Pancreas (tissue), 10 donors: ENCODE measurements at regions not wholly inside any gene's neighbourhood (a gene's known extent, or its start where the extent isn't known, plus 50 kb on each side); places are given as distances from the start of the nearest gene placed in this dataset.

Source experiments
- ATAC-seq, 4 donors: fragments of 200-7000 bp; cut with Tn5 transposase; one replicate each; pipeline versions ENCODE4 v1.8.0 to v1.9.1; 2020; ENCODE audit warnings: mild to moderate bottlenecking in 4 of 4, moderate library complexity in 4 of 4
- DNase-seq, 6 donors: peaks; one replicate each; pipeline ENCODE4 v3.0.0-alpha.2; 2020
- FAIRE-seq: peaks from 2 replicates; lab custom pipeline; 2012; peaks lifted over from hg19 to GRCh38; lab: Jason Lieb, UNC
- H3K27ac ChIP-seq, 4 donors: fragments of 200-600 bp; sonication (generic); 1 replicate in 3 of 4; 2 replicates in 1 of 4; pipeline versions ENCODE4 v1.5.0 to v1.8.0; 2020
- H3K27me3 ChIP-seq, 4 donors: fragments of 200-600 bp; one replicate each; pipeline ENCODE4 v1.8.0; 2021
- H3K36me3 ChIP-seq, 3 donors: fragments of 200-600 bp; sonication (generic) in 1 of 3; one replicate each; pipeline versions ENCODE4 v1.5.0 to v1.8.0; 2020 to 2021
- H3K4me1 ChIP-seq, 3 donors: fragments of 200-600 bp; one replicate each; pipeline ENCODE4 v1.8.0; 2021
- H3K4me3 ChIP-seq, 4 donors: fragments of 200-600 bp; sonication (generic) in 2 of 4; one replicate each; pipeline versions ENCODE4 v1.5.0 to v1.8.0; 2020 to 2021
- H3K9me3 ChIP-seq, 4 donors: fragments of 200-600 bp; one replicate each; pipeline ENCODE4 v1.8.0; 2021
- CTCF ChIP-seq, 4 donors: fragments of 200-600 bp; sonication (generic) in 3 of 4; IDR thresholded peaks; one replicate each; pipeline versions ENCODE4 v1.5.0 to v1.8.0; 2021; ENCODE audit warnings: antibody characterized with exemption in 4 of 4
- WGBS, 2 donors: extraction: QIAGEN DNeasy Blood & Tissue Kit; methylation state at CpG; one replicate each; pipeline ENCODE4 v1.1.7; 2013; 5-methylcytosine and 5-hydroxymethylcytosine counted together
- intact Hi-C, 3 donors: fragments of 100-400 bp; cut with DNase I; formaldehyde crosslinking; loops; one replicate each; pipeline versions ENCODE4 v1.11.1 to v1.14.2; 2022
- donor health status: healthy with polysubstance abuse.
- donor health status: DM: no; HTN: no; CAD: no; lungs with moderate emphysema.
- donor health status: DM: no; HTN: no; CAD: no.
- donor health status: control.
- donor health status: control.
- donor health status: Bipolar disorder and iron deficiency.
- donor health status: DM: yes; HTN: yes; CAD: no.
- donor health status: DM: no; HTN: no; CAD: no.
- donor health status: DM: no; HTN: no; CAD: no.
- donor health status: DM: yes; HTN: yes; CAD: no.

DNA sequence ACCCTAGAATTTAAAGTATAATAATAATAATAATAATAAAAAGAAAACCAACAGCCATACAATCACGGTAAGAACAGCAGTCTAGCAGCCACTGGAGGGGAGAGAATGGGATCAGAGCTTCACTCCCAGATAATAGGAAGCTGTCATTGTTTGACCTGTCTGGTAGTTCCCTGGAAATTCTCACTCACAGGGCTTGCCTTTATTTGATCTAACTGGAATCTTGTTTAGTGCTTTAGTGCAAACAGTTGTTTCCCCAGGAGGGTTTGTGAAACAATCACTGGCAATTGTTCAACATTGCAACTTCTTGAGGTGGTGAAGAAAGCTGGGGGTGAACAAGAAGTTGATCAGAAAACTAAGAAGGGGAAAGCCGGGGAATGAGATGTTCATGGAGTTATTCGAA, 68.7 kb upstream of the PTCSC3 start:
- FAIRE-seq: no peak
- no peaks in the 10 kb centered on the region for H3K9me3 ChIP-seq
- ATAC-seq: no peak
- TF ChIP-seq CTCF (IDR thresholded peaks at IDR 0.05): no peak
- no peak overlapping the region for H3K4me3 ChIP-seq
- no peaks in the 10 kb centered on the region for H3K27me3 ChIP-seq
- 31 to 33% methylated on average over 3 of the region's 3 CpGs for WGBS, 2 donors
- DNase-seq: no peak
- intact Hi-C loops: no loop called here
- no peaks in the 10 kb centered on the region for H3K4me1 ChIP-seq
- H3K27ac ChIP-seq: no peak overlapping the region
- no peaks in the 10 kb centered on the region for H3K36me3 ChIP-seq

GRCh38 chr14:36243183-36243582, 66.7 kb upstream of the PTCSC3 start:
- Histone ChIP-seq H3K27me3 (no peaks in the 10 kb centered on the region), H3K36me3 (no peaks in the 10 kb centered on the region), H3K4me1 (no peaks in the 10 kb centered on the region), H3K9me3 (no peaks in the 10 kb centered on the region), H3K4me3 (no peak overlapping the region), H3K27ac (no peak overlapping the region)
- ATAC-seq (no peak), DNase-seq (no peak), FAIRE-seq (no peak)
- 44 to 78% methylated on average over 1 of the region's 1 CpG for WGBS, 2 donors
- no peak for TF ChIP-seq CTCF (IDR thresholded peaks at IDR 0.05)
- intact Hi-C loops: no loop called here

DNA sequence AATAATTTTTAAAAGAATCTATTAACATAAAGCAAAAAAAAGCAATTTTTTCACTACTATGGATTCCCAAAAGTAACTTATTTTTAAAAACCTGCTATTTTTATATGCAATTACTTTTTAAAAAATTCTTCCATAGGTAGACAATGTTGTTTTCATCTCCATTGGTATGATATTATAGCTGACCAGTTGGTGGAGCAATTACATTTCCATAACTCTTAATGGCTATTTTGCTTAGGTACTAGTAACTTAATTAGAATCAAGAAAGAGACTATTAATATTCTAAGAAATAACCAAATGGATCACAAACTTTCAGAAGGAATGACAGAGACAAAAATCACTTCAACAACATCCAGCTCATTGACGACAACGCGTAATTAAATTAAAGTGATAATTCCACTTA, 64.7 kb upstream of the PTCSC3 start:
- ATAC-seq (no peak), DNase-seq (no peak), FAIRE-seq (no peak)
- H3K27ac ChIP-seq: no peak overlapping the region
- no peak for TF ChIP-seq CTCF (IDR thresholded peaks at IDR 0.05)
- no peaks in the 10 kb centered on the region for H3K4me1 ChIP-seq
- WGBS, 2 donors: 59 to 82% methylated on average over 3 of the region's 3 CpGs
- H3K27me3 ChIP-seq: no peaks in the 10 kb centered on the region
- H3K4me3 ChIP-seq: no peak overlapping the region
- H3K9me3 ChIP-seq: no peaks in the 10 kb centered on the region
- intact Hi-C loops: no loop called here
- H3K36me3 ChIP-seq: no peaks in the 10 kb centered on the region

DNA sequence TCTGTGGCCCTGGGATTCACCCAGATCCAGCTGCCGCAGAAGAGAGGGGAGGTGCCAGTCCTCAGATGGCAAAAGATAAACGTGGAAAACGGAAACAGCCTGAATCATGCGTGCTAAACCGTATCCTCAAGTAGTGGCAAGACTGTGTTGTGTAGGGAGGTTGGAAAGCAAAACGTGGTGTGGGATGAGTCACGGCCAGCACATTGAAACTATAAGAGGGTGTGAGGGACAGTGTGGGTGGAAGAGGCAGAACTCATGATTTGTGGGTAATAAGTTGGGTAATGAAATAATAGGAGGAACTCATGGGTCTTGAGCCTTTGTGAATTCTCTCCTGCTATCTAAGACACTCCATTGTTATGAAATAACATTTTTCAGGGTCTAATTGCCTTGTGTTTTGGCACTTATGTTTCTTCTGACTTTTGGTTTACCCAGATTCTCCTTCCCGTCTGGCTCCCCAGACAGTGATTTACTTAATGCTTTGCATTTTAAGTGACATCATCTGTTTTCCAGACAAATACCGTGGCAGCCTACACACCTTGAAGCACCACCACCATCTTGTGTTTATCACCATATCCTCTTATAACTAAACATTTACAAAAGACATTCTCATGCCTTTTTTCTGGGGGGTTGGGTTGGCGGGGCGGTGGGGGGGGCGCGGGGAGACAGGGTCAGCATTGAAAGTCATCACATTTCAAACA, 62.3 kb upstream of the PTCSC3 start:
- H3K27ac ChIP-seq: no peak overlapping the region

More for the DNA sequence above, 62.3 kb upstream of the PTCSC3 start:
- H3K9me3 ChIP-seq: no peaks in the 10 kb centered on the region
- H3K27me3 ChIP-seq: no peaks in the 10 kb centered on the region
- no peaks in the 10 kb centered on the region for H3K4me1 ChIP-seq
- TF ChIP-seq CTCF (IDR thresholded peaks at IDR 0.05): no peak
- WGBS, 2 donors: 58 to 70% methylated on average over 13 of the region's 13 CpGs
- ATAC-seq (peak in 2 of 4 donors; percentile 43 to 64), DNase-seq (no peak), FAIRE-seq (no peak)
- H3K36me3 ChIP-seq: no peaks in the 10 kb centered on the region
- H3K4me3 ChIP-seq: no peak overlapping the region
- intact Hi-C loops: no loop called here
